T-cell (primary cell): ENCODE measurements at regions not wholly inside any gene's neighbourhood (a gene's known extent, or its start where the extent isn't known, plus 50 kb on each side); places are given as distances from the start of the nearest gene placed in this dataset.

Source experiments
- ATAC-seq, 4 experiments: fragments of 200-7000 bp in 3 of 4; fragments of 150-1000 bp in 1 of 4; cut with Tn5 transposase; replicated peaks in 1 of 4; 1 replicate in 3 of 4; 2 replicates in 1 of 4; pipeline ENCODE4 v1.10.0; 2021; ENCODE audit warnings: moderate library complexity in 3 of 4, mild to moderate bottlenecking in 2 of 4, moderate number of reproducible peaks in 1 of 4
- CTCF ChIA-PET, 2 donors: fragments of 300-600 bp; sonication (Branson Sonifier 250); formaldehyde crosslinking; loops; one replicate each; lab custom pipeline; 2022; ENCODE audit warnings: antibody characterized with exemption in 2 of 2; lab: Charles Lee
- POLR2A ChIA-PET, 2 donors: fragments of 300-600 bp; sonication (Branson Sonifier 250); formaldehyde crosslinking; loops; one replicate each; lab custom pipeline; 2022; ENCODE audit warnings: antibody characterized with exemption in 2 of 2; lab: Charles Lee
- DNase-seq, 35 experiments: peaks; one replicate each; pipeline versions ENCODE4 v3.0.0 to v3.0.0-alpha.2; 2013 to 2023
- H3K27ac ChIP-seq: one replicate; pipeline ENCODE4 v1.5.1; 2013; ENCODE audit warnings: low read length
- H3K27me3 ChIP-seq, 2 experiments: replicated peaks in 1 of 2; 1 replicate in 1 of 2; 2 replicates in 1 of 2; pipeline versions ENCODE4 v1.6.1 to v1.7.0; 2013; ENCODE audit warnings: low read length in 1 of 2, mixed read lengths in 1 of 2; ENCODE audit not compliant: control insufficient read depth in 2 of 2, insufficient read depth in 2 of 2; ENCODE audit errors: extremely low read depth in 1 of 2
- H3K36me3 ChIP-seq, 2 donors: 1 replicate in 1 of 2; 2 replicates in 1 of 2; pipeline versions ENCODE4 v1.6.1 to v1.7.0; 2013; ENCODE audit warnings: low read length in 1 of 2; ENCODE audit not compliant: control insufficient read depth in 2 of 2, insufficient read depth in 1 of 2; ENCODE audit errors: extremely low read depth in 1 of 2
- H3K4me1 ChIP-seq, 2 experiments: 1 replicate in 1 of 2; 2 replicates in 1 of 2; pipeline versions ENCODE4 v1.6.1 to v1.7.0; 2013; ENCODE audit warnings: low read length in 2 of 2, mixed read lengths in 1 of 2; ENCODE audit not compliant: insufficient read depth in 2 of 2, control insufficient read depth in 1 of 2; ENCODE audit errors: extremely low read depth in 1 of 2
- H3K4me3 ChIP-seq, 2 donors: 1 replicate in 1 of 2; 2 replicates in 1 of 2; pipeline versions ENCODE4 v1.5.1 to v1.7.0; 2013; ENCODE audit warnings: mild to moderate bottlenecking in 2 of 2, low read length in 1 of 2, moderate library complexity in 1 of 2; ENCODE audit not compliant: control insufficient read depth in 1 of 2; ENCODE audit errors: extremely low read depth in 1 of 2
- H3K9me3 ChIP-seq: 2 replicates; pipeline ENCODE4 v1.7.0; 2013
- H3K27ac Mint-ChIP-seq, 2 donors: one replicate each; pipeline ENCODE4 v1.8.0; 2020 to 2021; ENCODE audit warnings: mild to moderate bottlenecking in 2 of 2, mixed read lengths in 2 of 2
- H3K27me3 Mint-ChIP-seq, 2 donors: one replicate each; pipeline ENCODE4 v1.8.0; 2021 to 2022; ENCODE audit warnings: mixed read lengths in 2 of 2
- H3K36me3 Mint-ChIP-seq: one replicate; pipeline ENCODE4 v1.8.0; 2021; ENCODE audit warnings: mixed read lengths
- H3K4me1 Mint-ChIP-seq, 3 donors: one replicate each; pipeline ENCODE4 v1.8.0; 2020 to 2022; ENCODE audit warnings: mixed read lengths in 3 of 3, mild to moderate bottlenecking in 1 of 3
- H3K4me3 Mint-ChIP-seq, 3 donors: one replicate each; pipeline ENCODE4 v1.8.0; 2020 to 2022; ENCODE audit warnings: mild to moderate bottlenecking in 3 of 3, mixed read lengths in 3 of 3, moderate library complexity in 3 of 3
- H3K9me3 Mint-ChIP-seq, 3 donors: one replicate each; pipeline ENCODE4 v1.8.0; 2020 to 2022; ENCODE audit warnings: mixed read lengths in 3 of 3
- WGBS: methylation state at CpG from one replicate; pipeline ENCODE4 v1.1.5; 2013; ENCODE audit warnings: missing lambda C conversion rate; ENCODE audit not compliant: insufficient coverage; 5-methylcytosine and 5-hydroxymethylcytosine counted together

- H3K27ac ChIP-seq = no peak overlapping the region
- ATAC-seq (no peak), DNase-seq (no peak)
- no peaks in the 10 kb centered on the region for H3K27me3 ChIP-seq
- WGBS = 100% methylated on average over 1 of the region's 2 CpGs
- Mint-ChIP-seq H3K36me3 (no peaks in the 10 kb centered on the region), H3K27ac (no peak overlapping the region), H3K4me3 (no peak overlapping the region), H3K4me1 (no peaks in the 10 kb centered on the region), H3K27me3 (no peaks in the 10 kb centered on the region), H3K9me3 (peaks cover 3 to 18% (median 4%) of the 10 kb centered on the region in 3 donors)
- H3K9me3 ChIP-seq = no peaks in the 10 kb centered on the region
- H3K4me1 ChIP-seq = no peaks in the 10 kb centered on the region
- no peaks in the 10 kb centered on the region for H3K36me3 ChIP-seq
- H3K4me3 ChIP-seq = no peak overlapping the region
- ChIA-PET POLR2A (no interaction called here), CTCF (no interaction called here)
These were observed 371.3 kb downstream of the TUSC7 start for GRCh38 chr3:117080872-117081271.

GRCh38 chr3:117084277-117084676 lies 374.7 kb downstream of the TUSC7 start:
- ChIA-PET CTCF (no interaction called here), POLR2A (no interaction called here)
- Histone ChIP-seq H3K4me3 (no peak overlapping the region), H3K4me1 (no peaks in the 10 kb centered on the region), H3K27ac (no peak overlapping the region), H3K27me3 (no peaks in the 10 kb centered on the region), H3K9me3 (no peaks in the 10 kb centered on the region), H3K36me3 (no peaks in the 10 kb centered on the region)
- no peak overlapping the region for H3K4me3 Mint-ChIP-seq
- H3K27me3 Mint-ChIP-seq = no peaks in the 10 kb centered on the region
- H3K4me1 Mint-ChIP-seq = no peaks in the 10 kb centered on the region
- H3K36me3 Mint-ChIP-seq = no peaks in the 10 kb centered on the region
- ATAC-seq (no peak), DNase-seq (no peak)
- whole genome bisulfite sequencing = 0% methylated on average over 1 of the region's 3 CpGs
- H3K9me3 Mint-ChIP-seq = peaks cover 4 to 23% (median 4%) of the 10 kb centered on the region in 3 donors
- H3K27ac Mint-ChIP-seq = no peak overlapping the region

DNA sequence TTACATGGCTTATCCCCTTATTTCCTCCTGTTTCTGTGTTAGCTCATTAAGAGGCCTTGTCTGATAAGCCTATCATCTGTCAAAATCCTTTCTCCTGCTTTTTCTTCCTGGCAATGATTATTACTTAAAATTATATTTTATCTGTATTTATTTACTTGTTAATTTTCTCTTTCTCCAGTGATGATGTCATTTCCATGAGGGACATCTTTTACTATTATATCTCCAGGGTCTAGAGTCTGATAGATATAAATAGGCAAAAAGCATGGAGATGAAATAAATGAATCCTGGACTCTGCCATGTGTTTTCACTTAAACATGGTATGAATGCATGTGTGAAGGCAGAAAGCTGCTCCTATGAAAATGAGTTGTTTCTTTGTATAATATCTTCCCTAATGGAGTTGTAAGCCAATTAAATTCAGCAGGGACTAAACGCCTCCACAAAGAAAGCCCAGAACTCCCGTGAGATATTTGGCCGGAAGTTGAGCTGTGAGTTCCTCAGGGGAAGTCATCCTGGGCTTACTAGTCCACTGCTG lies 375.2 kb downstream of the TUSC7 start:
- H3K27me3 ChIP-seq = no peaks in the 10 kb centered on the region
- ATAC-seq (no peak), DNase-seq (no peak)
- no peak overlapping the region for H3K27ac ChIP-seq
- H3K9me3 ChIP-seq = no peaks in the 10 kb centered on the region
- H3K4me3 ChIP-seq = no peak overlapping the region
- Mint-ChIP-seq H3K27me3 (no peaks in the 10 kb centered on the region), H3K36me3 (no peaks in the 10 kb centered on the region), H3K9me3 (peaks cover 4 to 24% (median 4%) of the 10 kb centered on the region in 3 donors), H3K4me3 (no peak overlapping the region), H3K4me1 (no peaks in the 10 kb centered on the region), H3K27ac (no peak overlapping the region)
- no CpG with 5 or more reads among the region's 3 CpGs for WGBS
- no peaks in the 10 kb centered on the region for H3K4me1 ChIP-seq
- CTCF ChIA-PET = no interaction called here
- POLR2A ChIA-PET = no interaction called here
- no peaks in the 10 kb centered on the region for H3K36me3 ChIP-seq

GRCh38 chr3:117091676-117092075 lies 382.1 kb downstream of the TUSC7 start:
- no peaks in the 10 kb centered on the region for H3K36me3 ChIP-seq
- ChIA-PET POLR2A (no interaction called here), CTCF (no interaction called here)
- Mint-ChIP-seq H3K4me1 (no peaks in the 10 kb centered on the region), H3K36me3 (no peaks in the 10 kb centered on the region), H3K4me3 (no peak overlapping the region), H3K27ac (no peak overlapping the region), H3K27me3 (no peaks in the 10 kb centered on the region), H3K9me3 (peaks cover 5 to 15% (median 9%) of the 10 kb centered on the region in 3 donors)
- no peaks in the 10 kb centered on the region for H3K4me1 ChIP-seq
- no peaks in the 10 kb centered on the region for H3K9me3 ChIP-seq
- no peak overlapping the region for H3K27ac ChIP-seq
- no peak for DNase-seq
- no peak for ATAC-seq
- no peaks in the 10 kb centered on the region for H3K27me3 ChIP-seq
- WGBS = no CpG with 5 or more reads among the region's 1 CpG
- H3K4me3 ChIP-seq = no peak overlapping the region

GRCh38 chr3:117096549-117096948 lies 387.0 kb downstream of the TUSC7 start:
- Mint-ChIP-seq H3K9me3 (peaks cover 2 to 5% (median 2%) of the 10 kb centered on the region in 3 donors), H3K4me1 (no peaks in the 10 kb centered on the region), H3K27ac (no peak overlapping the region), H3K4me3 (no peak overlapping the region), H3K27me3 (no peaks in the 10 kb centered on the region), H3K36me3 (no peaks in the 10 kb centered on the region)
- no peaks in the 10 kb centered on the region for H3K36me3 ChIP-seq
- no peaks in the 10 kb centered on the region for H3K9me3 ChIP-seq
- no peaks in the 10 kb centered on the region for H3K27me3 ChIP-seq
- no CpG with 5 or more reads among the region's 4 CpGs for WGBS
- no peak overlapping the region for H3K4me3 ChIP-seq
- ChIA-PET CTCF (no interaction called here), POLR2A (no interaction called here)
- DNase-seq (no peak), ATAC-seq (no peak)
- no peak overlapping the region for H3K27ac ChIP-seq
- H3K4me1 ChIP-seq = no peaks in the 10 kb centered on the region

DNA sequence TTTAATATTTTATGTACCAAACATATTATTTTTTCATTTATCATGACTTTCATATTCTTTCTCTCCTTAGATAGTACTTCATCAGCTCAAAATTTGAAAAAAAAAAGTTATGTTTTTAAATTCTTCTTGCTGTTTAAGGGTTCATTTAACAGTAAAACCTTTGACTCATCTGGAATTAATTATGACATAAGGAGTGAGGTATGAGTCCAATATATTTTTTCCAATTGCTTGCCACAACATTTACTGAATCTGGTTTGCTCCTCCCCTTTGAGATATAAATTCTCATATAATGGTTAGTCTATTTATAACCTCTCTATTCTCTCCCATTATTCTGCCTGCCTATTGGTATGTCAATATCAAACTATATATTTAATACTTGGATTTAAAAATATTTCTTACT lies 387.8 kb downstream of the TUSC7 start:
- Histone ChIP-seq H3K27me3 (no peaks in the 10 kb centered on the region), H3K4me3 (no peak overlapping the region), H3K4me1 (no peaks in the 10 kb centered on the region), H3K36me3 (no peaks in the 10 kb centered on the region), H3K9me3 (no peaks in the 10 kb centered on the region), H3K27ac (no peak overlapping the region)
- DNase-seq (no peak), ATAC-seq (no peak)
- ChIA-PET CTCF (no interaction called here), POLR2A (no interaction called here)
- peaks cover 0 to 5% (median 2%) of the 10 kb centered on the region in 3 donors for H3K9me3 Mint-ChIP-seq
- H3K27me3 Mint-ChIP-seq = no peaks in the 10 kb centered on the region
- no peaks in the 10 kb centered on the region for H3K4me1 Mint-ChIP-seq
- H3K27ac Mint-ChIP-seq = no peak overlapping the region
- no peak overlapping the region for H3K4me3 Mint-ChIP-seq
- H3K36me3 Mint-ChIP-seq = no peaks in the 10 kb centered on the region

DNA sequence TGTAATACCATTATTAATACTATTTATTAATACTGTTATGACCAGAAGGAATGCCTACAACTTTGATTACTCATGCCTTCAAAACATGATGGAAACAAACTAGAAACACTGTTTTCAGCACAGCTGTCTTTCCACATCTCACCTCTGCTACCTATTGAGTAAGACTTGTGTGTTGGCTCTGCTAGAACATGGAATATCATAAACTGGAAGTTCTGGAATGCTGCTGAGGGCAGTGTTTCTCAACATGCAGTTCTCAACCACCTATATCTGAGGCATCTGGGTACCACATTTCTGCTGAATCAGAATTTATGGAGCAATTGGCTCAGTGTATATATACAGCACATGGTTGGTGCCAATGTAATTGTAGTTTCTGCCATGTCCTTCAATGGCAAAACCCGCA lies 392.1 kb downstream of the TUSC7 start:
- Mint-ChIP-seq H3K4me3 (no peak overlapping the region), H3K36me3 (no peaks in the 10 kb centered on the region), H3K27ac (no peak overlapping the region), H3K9me3 (peaks cover 0 to 11% (median 3%) of the 10 kb centered on the region in 3 donors), H3K4me1 (no peaks in the 10 kb centered on the region), H3K27me3 (no peaks in the 10 kb centered on the region)
- no peak overlapping the region for H3K27ac ChIP-seq
- no peaks in the 10 kb centered on the region for H3K9me3 ChIP-seq
- CTCF ChIA-PET = no interaction called here
- H3K4me1 ChIP-seq = no peaks in the 10 kb centered on the region
- DNase-seq = no peak
- H3K4me3 ChIP-seq = no peak overlapping the region
- POLR2A ChIA-PET = no interaction called here
- no CpG with 5 or more reads among the region's 1 CpG for WGBS
- no peaks in the 10 kb centered on the region for H3K36me3 ChIP-seq
- H3K27me3 ChIP-seq = no peaks in the 10 kb centered on the region
- no peak for ATAC-seq
